Memory B cell (primary cell): ENCODE measurements at regions not wholly inside any gene's neighbourhood (a gene's known extent, or its start where the extent isn't known, plus 50 kb on each side); places are given as distances from the start of the nearest gene placed in this dataset.

ENCODE experiments used
- ATAC-seq: fragments of 150-1000 bp; cut with Tn5 transposase; 2 replicates; pipeline ENCODE4 v1.10.0; 2021; ENCODE audit warnings: low read depth, mild to moderate bottlenecking, moderate library complexity
- DNase-seq, 2 donors: peaks; one replicate each; pipeline ENCODE4 v3.0.0; 2022; ENCODE audit warnings: low spot score in 2 of 2
- H3K27ac Mint-ChIP-seq: one replicate; pipeline ENCODE4 v1.8.0; 2022; ENCODE audit warnings: mild to moderate bottlenecking, moderate library complexity, mixed read lengths
- H3K27me3 Mint-ChIP-seq: one replicate; pipeline ENCODE4 v1.8.0; 2022; ENCODE audit warnings: mixed read lengths
- H3K36me3 Mint-ChIP-seq: one replicate; pipeline ENCODE4 v1.8.0; 2022; ENCODE audit warnings: mild to moderate bottlenecking, mixed read lengths
- H3K4me1 Mint-ChIP-seq: one replicate; pipeline ENCODE4 v1.8.0; 2022; ENCODE audit warnings: mixed read lengths
- H3K4me3 Mint-ChIP-seq: one replicate; pipeline ENCODE4 v1.8.0; 2022; ENCODE audit warnings: mild to moderate bottlenecking, moderate library complexity, mixed read lengths
- H3K9me3 Mint-ChIP-seq: one replicate; pipeline ENCODE4 v1.8.0; 2022; ENCODE audit warnings: mixed read lengths

DNA sequence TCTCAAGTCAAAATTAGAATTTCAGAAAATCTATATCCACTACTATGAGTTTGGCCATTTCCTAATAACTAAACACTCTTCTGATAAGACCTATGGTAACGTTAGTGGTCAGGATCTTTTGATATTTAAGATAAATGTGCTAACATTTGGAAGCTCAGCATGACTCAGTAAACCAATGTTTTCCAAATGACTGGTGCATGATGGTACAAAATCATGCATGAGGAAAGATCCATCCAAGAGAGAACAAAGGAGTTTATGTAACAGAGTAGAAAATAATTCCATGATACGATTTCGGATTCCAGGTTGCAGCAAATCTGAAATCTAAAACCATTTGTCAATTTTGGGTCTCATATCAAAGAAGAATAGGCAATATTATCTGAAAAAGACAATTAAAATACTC, 279.2 kb downstream of the NSG2 start:
- Mint-ChIP-seq H3K9me3 (peaks cover 3% of the 10 kb centered on the region), H3K36me3 (no peaks in the 10 kb centered on the region), H3K4me1 (no peaks in the 10 kb centered on the region), H3K27ac (no peak overlapping the region), H3K27me3 (peaks cover 17% of the 10 kb centered on the region), H3K4me3 (no peak overlapping the region)
- no peak for ATAC-seq
- DNase-seq = no peak

- no peaks in the 10 kb centered on the region for H3K4me1 Mint-ChIP-seq
- H3K4me3 Mint-ChIP-seq = no peak overlapping the region
- ATAC-seq (no peak), DNase-seq (no peak)
- no peaks in the 10 kb centered on the region for H3K36me3 Mint-ChIP-seq
- H3K27me3 Mint-ChIP-seq = peaks cover 20% of the 10 kb centered on the region
- no peak overlapping the region for H3K27ac Mint-ChIP-seq
- peaks cover 2% of the 10 kb centered on the region for H3K9me3 Mint-ChIP-seq
Observed at GRCh38 chr5:174325431-174325830, 279.9 kb downstream of the NSG2 start.

- Mint-ChIP-seq H3K36me3 (no peaks in the 10 kb centered on the region), H3K27me3 (peaks cover 18% of the 10 kb centered on the region), H3K4me1 (no peaks in the 10 kb centered on the region), H3K4me3 (no peak overlapping the region), H3K9me3 (no peaks in the 10 kb centered on the region), H3K27ac (no peak overlapping the region)
- ATAC-seq = no peak
- no peak for DNase-seq
Observed at GRCh38 chr5:174325961-174326360, 280.5 kb downstream of the NSG2 start.

DNA sequence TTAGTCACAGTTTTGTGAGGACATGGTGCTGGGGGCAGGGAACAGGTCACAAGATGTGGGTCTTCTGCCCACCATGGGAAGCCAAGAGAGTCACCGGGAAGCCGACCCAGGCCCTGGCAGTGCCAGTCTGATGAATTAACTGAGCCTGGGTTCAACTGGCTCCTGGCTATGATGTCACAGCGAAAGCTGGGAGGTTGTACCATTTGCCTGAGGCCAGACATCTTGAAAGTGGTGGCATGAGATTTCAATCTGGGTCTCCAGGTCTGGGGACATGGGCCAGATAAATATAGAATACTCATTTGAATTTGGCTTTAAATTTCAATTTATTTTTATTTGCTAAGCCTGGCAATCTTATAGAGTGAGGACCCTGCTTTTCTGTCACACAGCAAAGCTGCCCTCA, 280.9 kb downstream of the NSG2 start:
- Mint-ChIP-seq H3K36me3 (no peaks in the 10 kb centered on the region), H3K4me1 (no peaks in the 10 kb centered on the region), H3K4me3 (no peak overlapping the region), H3K9me3 (no peaks in the 10 kb centered on the region), H3K27ac (no peak overlapping the region), H3K27me3 (peaks cover 18% of the 10 kb centered on the region)
- no peak for DNase-seq
- no peak for ATAC-seq

DNA sequence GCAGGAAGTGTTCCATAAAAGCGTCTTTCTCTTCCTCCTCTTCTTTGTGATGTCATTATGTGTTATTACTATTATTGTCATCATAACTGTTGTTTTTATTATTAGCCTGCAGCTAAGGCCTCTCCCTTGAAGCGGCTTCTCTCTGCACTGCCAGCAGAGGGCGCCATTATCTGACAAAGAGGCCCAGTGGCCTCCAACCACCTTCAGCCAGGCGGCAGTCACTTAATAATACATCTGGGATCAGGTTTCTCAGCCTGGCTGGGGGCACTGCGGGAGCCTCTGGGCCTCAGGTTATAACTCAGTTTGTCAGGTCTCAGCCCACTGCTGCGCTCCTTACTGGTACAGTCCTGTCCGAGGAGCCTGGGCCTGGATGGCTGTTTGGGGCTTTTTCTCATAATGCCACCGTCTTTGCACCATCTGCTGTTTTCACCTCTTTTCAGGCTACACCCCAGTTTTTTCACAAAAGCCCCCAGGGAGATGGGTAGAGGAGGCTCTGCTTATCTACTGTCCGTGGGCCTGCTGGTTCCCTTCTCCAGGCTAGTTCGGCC, 281.9 kb downstream of the NSG2 start:
- no peak overlapping the region for H3K4me3 Mint-ChIP-seq
- no peaks in the 10 kb centered on the region for H3K36me3 Mint-ChIP-seq
- DNase-seq = no peak
- no peaks in the 10 kb centered on the region for H3K9me3 Mint-ChIP-seq
- H3K4me1 Mint-ChIP-seq = no peaks in the 10 kb centered on the region
- no peak for ATAC-seq
- peaks cover 14% of the 10 kb centered on the region for H3K27me3 Mint-ChIP-seq
- no peak overlapping the region for H3K27ac Mint-ChIP-seq

DNA sequence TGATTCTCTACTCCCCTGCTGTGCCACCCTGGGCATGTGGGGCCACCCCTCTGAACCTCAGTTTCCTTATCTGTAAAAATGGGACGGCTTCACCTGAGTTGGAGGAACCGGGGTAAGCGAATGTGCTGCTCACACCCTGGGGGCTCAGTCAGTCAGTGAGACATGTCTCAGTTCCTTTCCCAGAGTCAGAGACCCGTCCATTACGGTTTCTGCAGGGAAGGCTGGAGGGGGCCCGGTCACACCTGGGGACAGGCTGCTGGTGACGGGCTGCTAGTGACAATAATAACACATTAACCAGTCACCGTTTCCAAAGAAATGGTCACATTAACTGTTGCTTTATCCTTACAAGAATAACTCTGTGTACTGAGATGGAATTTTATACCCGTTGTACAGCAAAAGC, 282.4 kb downstream of the NSG2 start:
- Mint-ChIP-seq H3K9me3 (no peaks in the 10 kb centered on the region), H3K36me3 (no peaks in the 10 kb centered on the region), H3K27me3 (peaks cover 11% of the 10 kb centered on the region), H3K4me1 (no peaks in the 10 kb centered on the region), H3K27ac (no peak overlapping the region), H3K4me3 (no peak overlapping the region)
- ATAC-seq = no peak
- no peak for DNase-seq

DNA sequence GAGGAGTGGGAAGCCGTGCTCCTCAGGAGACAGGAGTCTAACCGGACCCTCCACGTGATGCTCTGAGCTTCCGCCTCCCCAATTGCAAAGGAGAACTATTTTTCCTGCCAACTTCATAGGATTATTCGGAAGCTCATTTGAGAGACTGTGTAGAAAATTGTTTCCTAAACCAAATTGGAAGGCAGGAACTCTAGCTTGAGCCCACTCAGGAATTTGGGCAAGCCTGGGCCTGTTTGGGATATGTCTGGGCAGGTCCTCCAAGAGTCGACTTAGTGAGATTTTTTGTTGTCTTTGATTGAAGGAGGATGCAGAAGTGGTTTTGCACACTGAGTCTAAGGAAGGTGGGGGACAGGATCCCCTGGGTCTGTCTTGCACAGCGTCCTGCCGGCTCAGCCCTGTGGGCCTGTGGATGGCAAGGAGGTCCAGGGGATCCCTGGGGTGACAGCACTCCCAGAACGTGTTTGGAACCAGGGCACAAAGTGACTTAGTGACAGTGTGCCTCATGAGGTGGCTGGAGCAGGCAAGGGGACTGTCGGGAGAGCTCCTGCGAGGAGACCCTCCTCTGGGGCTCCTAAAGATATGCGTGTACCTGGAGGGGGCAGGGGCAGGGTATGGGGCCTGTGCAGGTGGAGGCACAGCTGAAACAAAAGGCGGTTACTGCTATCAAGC, 283.3 kb downstream of the NSG2 start:
- peaks cover 9% of the 10 kb centered on the region for H3K27me3 Mint-ChIP-seq
- H3K9me3 Mint-ChIP-seq = no peaks in the 10 kb centered on the region
- H3K4me1 Mint-ChIP-seq = no peaks in the 10 kb centered on the region
- H3K27ac Mint-ChIP-seq = no peak overlapping the region
- no peak overlapping the region for H3K4me3 Mint-ChIP-seq
- ATAC-seq (no peak), DNase-seq (no peak)
- no peaks in the 10 kb centered on the region for H3K36me3 Mint-ChIP-seq

- no peaks in the 10 kb centered on the region for H3K36me3 Mint-ChIP-seq
- no peaks in the 10 kb centered on the region for H3K4me1 Mint-ChIP-seq
- DNase-seq (no peak), ATAC-seq (no peak)
- H3K4me3 Mint-ChIP-seq = no peak overlapping the region
- peaks cover 3% of the 10 kb centered on the region for H3K27me3 Mint-ChIP-seq
- no peaks in the 10 kb centered on the region for H3K9me3 Mint-ChIP-seq
- no peak overlapping the region for H3K27ac Mint-ChIP-seq
Observed at GRCh38 chr5:174329738-174330137, 284.2 kb downstream of the NSG2 start.

GRCh38 chr5:174335682-174336364, 290.3 kb downstream of the NSG2 start:
- ATAC-seq (no peak), DNase-seq (no peak)
- no peaks in the 10 kb centered on the region for H3K4me1 Mint-ChIP-seq
- no peaks in the 10 kb centered on the region for H3K9me3 Mint-ChIP-seq
- H3K4me3 Mint-ChIP-seq = no peak overlapping the region
- H3K36me3 Mint-ChIP-seq = no peaks in the 10 kb centered on the region
- peaks cover 3% of the 10 kb centered on the region for H3K27me3 Mint-ChIP-seq
- H3K27ac Mint-ChIP-seq = no peak overlapping the region

DNA sequence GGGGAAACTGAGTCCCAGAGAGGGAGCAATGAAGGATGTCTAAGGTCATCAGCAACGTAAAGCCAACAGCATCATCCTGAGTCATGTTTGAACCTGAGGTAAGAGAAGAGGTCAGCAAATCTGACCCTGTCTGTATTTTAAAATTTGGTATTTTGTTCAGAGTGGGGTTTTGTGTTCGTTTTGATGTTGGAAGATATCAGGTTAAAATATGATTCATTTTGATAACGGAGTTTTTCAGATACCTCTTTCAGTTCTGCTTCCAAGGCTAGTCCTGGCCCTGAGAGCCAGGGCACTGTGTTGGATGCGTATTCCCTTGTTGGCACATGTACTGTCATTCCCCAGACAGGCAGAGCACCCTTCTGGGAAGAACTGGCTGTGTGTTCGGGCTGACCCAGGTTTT, 291.0 kb downstream of the NSG2 start:
- Mint-ChIP-seq H3K27ac (no peak overlapping the region), H3K36me3 (no peaks in the 10 kb centered on the region), H3K4me1 (no peaks in the 10 kb centered on the region), H3K9me3 (no peaks in the 10 kb centered on the region), H3K4me3 (no peak overlapping the region), H3K27me3 (peaks cover 3% of the 10 kb centered on the region)
- ATAC-seq (no peak), DNase-seq (no peak)

DNA sequence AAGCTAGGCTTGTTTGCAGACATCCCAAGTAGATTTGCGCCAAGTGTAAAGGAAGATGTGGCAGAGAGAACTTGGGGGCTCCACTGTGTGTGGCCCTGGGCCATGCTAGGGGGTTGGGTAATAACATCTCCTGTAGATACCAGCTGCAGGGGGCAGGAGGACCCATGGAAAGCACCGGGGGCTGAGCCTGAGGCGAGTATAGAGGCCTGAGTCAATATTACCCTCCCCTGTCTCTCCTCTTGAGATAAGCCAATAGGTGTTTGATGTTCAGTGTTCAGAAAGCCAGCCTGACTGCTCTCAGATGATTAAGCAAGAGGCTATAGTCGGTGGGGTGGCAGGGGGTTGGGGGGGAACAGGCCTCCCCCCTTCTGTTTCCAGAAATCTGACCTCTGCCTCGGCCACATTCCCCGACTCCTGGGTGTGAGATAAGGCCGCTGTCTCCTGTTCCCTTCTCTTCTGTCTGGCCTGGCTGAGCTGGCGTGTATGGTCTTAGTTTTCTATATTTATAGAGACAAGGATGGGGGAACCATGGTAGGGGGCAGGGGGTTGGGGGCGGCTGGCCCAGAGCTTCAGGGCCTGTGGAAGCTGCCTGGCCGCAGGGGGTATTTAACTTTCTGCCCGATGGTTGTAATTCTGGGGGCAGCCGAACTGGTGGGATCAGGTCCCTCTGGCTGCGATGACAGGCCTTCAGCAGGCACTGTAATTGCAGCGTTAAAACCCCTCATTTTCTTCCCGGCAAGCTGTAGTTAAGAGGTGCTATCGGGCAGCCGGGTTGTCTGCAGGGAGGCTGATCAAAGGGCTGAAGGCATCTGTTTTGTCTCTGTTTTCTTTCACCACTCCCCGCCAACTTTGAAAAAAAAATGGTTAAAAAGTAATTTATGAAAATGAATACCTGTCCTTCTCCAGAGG, 292.0 kb downstream of the NSG2 start:
- H3K27me3 Mint-ChIP-seq = peaks cover 3% of the 10 kb centered on the region
- DNase-seq = no peak
- no peak overlapping the region for H3K27ac Mint-ChIP-seq
- no peak overlapping the region for H3K4me3 Mint-ChIP-seq
- ATAC-seq = no peak
- no peaks in the 10 kb centered on the region for H3K9me3 Mint-ChIP-seq
- no peaks in the 10 kb centered on the region for H3K36me3 Mint-ChIP-seq
- no peaks in the 10 kb centered on the region for H3K4me1 Mint-ChIP-seq

GRCh38 chr5:174338185-174339010, 292.9 kb downstream of the NSG2 start:
- Mint-ChIP-seq H3K27me3 (peaks cover 3% of the 10 kb centered on the region), H3K36me3 (no peaks in the 10 kb centered on the region), H3K9me3 (no peaks in the 10 kb centered on the region), H3K4me1 (no peaks in the 10 kb centered on the region), H3K27ac (no peak overlapping the region), H3K4me3 (no peak overlapping the region)
- ATAC-seq (no peak), DNase-seq (no peak)

DNA sequence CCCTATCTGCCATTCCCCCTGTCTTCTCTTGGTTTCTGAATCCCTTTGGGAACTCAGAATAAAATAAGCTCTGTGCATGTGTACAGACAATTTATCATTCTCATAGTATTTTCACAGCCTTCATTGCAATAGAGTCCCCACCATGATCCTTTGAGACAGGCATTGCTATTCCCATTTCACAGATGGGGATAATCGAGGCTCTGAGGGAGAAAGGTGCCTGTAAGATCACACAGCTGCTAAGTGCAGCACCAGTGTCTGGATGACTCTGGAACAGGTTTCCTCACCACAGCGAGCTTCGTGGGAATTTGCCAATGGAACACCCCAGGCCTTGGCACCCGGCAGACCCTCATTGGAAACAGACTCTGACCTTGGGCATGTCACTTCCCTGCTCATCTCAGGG, 293.6 kb downstream of the NSG2 start:
- Mint-ChIP-seq H3K36me3 (no peaks in the 10 kb centered on the region), H3K27me3 (peaks cover 3% of the 10 kb centered on the region), H3K4me1 (no peaks in the 10 kb centered on the region), H3K27ac (no peak overlapping the region), H3K4me3 (no peak overlapping the region), H3K9me3 (no peaks in the 10 kb centered on the region)
- ATAC-seq = no peak
- DNase-seq = no peak
